ENCODE measurements at regions not wholly inside any gene's neighbourhood (a gene's known extent, or its start where the extent isn't known, plus 50 kb on each side); places are given as distances from the start of the nearest gene placed in this dataset.

GRCh38 chr2:223692191-223692947 is 90.2 kb upstream of the SCG2 start:
- peak; percentile 56 to 68 (median 67) for TF ChIP-seq CTCF (IDR thresholded peaks at IDR 0.05)
- no peak for TF ChIP-seq POLR2A (IDR thresholded peaks at IDR 0.05)

Data from right lobe of liver (tissue), 4 donors.